Thyroid gland (tissue), 4 donors: ENCODE measurements at regions not wholly inside any gene's neighbourhood (a gene's known extent, or its start where the extent isn't known, plus 50 kb on each side); places are given as distances from the start of the nearest gene placed in this dataset.
A peak's percentile ranks its signal among the peaks of the same experiment; 100 is the strongest.

Experiments
- DNase-seq, 2 donors: peaks; one replicate each; pipeline ENCODE4 v3.0.0-alpha.2; 2019
- H3K27ac ChIP-seq, 3 donors: fragments of 200-600 bp; sonication (generic); 1 replicate in 2 of 3; 2 replicates in 1 of 3; pipeline ENCODE4 v1.5.1; 2016 to 2019; ENCODE audit warnings: mild to moderate bottlenecking in 1 of 3, moderate library complexity in 1 of 3
- H3K27me3 ChIP-seq: fragments of 200-600 bp; sonication (generic); one replicate; pipeline ENCODE4 v1.5.1; 2019
- H3K36me3 ChIP-seq, 2 donors: fragments of 200-600 bp; sonication (generic); one replicate each; pipeline ENCODE4 v1.5.1; 2016 to 2019
- H3K4me1 ChIP-seq, 2 donors: fragments of 200-600 bp; sonication (generic); one replicate each; pipeline ENCODE4 v1.5.1; 2017 to 2019
- H3K4me3 ChIP-seq, 3 donors: fragments of 200-600 bp; sonication (generic); replicated peaks in 1 of 3; 1 replicate in 2 of 3; 2 replicates in 1 of 3; pipeline ENCODE4 v1.5.1; 2016; ENCODE audit warnings: mild to moderate bottlenecking in 1 of 3
- H3K9me3 ChIP-seq: fragments of 200-600 bp; sonication (generic); one replicate; pipeline ENCODE4 v1.5.1; 2017
- POLR2A ChIP-seq, 2 donors: fragments of 450-650 bp; IDR thresholded peaks; one replicate each; pipeline ENCODE4 v1.6.1; 2017; ENCODE audit warnings: antibody characterized with exemption in 2 of 2, mild to moderate bottlenecking in 2 of 2, moderate library complexity in 1 of 2
- WGBS, 2 donors: methylation state at CpG; one replicate each; pipeline ENCODE4 v1.1.5; 2017; 5-methylcytosine and 5-hydroxymethylcytosine counted together
- intact Hi-C: fragments of 100-400 bp; cut with DNase I; formaldehyde crosslinking; loops from one replicate; pipeline ENCODE4 v1.15.1; 2023
- TF ChIP-seq, protein P1 (sequence below), 6 experiments: fragments of 200-600 bp in 3 of 6; fragments of 450-650 bp in 3 of 6; sonication (generic) in 3 of 6; IDR thresholded peaks; one replicate each; pipeline ENCODE4 v1.5.1; 2016 to 2019; ENCODE audit warnings: antibody characterized with exemption in 6 of 6, mild to moderate bottlenecking in 2 of 6, inconsistent platforms in 1 of 6, moderate library complexity in 1 of 6

DNA sequence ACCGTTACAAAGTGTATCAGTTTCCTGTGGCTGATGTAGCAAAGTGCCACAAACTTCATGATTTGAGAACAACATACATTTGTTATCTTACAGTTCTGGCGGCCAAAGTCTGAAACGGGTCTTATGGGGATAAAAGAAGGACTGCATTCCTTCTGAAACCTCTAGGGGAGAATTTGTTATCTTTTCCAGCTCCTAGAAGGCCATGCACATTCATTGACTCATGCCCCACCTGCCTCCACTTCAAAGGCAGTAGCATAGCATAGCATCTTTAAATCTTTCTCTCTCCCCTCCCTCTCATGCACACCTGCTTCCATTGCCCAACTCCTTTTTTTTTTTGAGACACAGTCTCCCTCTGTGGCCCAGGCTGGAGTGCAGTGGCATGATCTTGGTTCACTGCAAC lies 190.7 kb upstream of the DYNLRB2 start:
- TF ChIP-seq POLR2A (IDR thresholded peaks at IDR 0.05): no peak
- TF ChIP-seq, protein P1, sequence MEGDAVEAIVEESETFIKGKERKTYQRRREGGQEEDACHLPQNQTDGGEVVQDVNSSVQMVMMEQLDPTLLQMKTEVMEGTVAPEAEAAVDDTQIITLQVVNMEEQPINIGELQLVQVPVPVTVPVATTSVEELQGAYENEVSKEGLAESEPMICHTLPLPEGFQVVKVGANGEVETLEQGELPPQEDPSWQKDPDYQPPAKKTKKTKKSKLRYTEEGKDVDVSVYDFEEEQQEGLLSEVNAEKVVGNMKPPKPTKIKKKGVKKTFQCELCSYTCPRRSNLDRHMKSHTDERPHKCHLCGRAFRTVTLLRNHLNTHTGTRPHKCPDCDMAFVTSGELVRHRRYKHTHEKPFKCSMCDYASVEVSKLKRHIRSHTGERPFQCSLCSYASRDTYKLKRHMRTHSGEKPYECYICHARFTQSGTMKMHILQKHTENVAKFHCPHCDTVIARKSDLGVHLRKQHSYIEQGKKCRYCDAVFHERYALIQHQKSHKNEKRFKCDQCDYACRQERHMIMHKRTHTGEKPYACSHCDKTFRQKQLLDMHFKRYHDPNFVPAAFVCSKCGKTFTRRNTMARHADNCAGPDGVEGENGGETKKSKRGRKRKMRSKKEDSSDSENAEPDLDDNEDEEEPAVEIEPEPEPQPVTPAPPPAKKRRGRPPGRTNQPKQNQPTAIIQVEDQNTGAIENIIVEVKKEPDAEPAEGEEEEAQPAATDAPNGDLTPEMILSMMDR (IDR thresholded peaks at IDR 0.05): no peak
- WGBS, 2 donors: 73 to 75% methylated on average over 3 of the region's 3 CpGs
- Histone ChIP-seq H3K4me1 (no peaks in the 10 kb centered on the region), H3K4me3 (no peak overlapping the region), H3K36me3 (no peaks in the 10 kb centered on the region), H3K9me3 (no peaks in the 10 kb centered on the region), H3K27me3 (no peaks in the 10 kb centered on the region), H3K27ac (no peak overlapping the region)
- intact Hi-C loops: no loop called here
- no peak for DNase-seq

DNA sequence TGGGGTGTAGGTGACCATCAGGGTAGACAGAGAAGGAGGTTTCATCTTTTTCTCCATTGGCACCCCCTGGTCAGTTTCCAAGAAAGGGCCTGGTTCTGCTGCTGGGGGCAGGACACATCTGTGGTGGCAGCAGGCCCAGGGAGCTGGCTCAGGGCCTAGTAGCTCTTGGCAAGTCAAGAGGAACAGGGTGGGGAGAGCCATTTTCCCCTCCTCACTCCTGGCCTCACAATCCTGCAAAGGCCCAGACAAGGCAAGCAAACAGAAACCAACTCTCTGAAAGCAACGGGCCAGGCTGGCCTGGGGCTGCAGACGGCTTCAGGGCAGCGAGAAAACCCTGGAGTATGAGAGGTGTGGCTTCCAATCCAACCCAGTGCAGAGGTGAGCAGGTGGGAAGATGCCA lies 192.9 kb upstream of the DYNLRB2 start:
- no peaks in the 10 kb centered on the region for H3K27me3 ChIP-seq
- H3K36me3 ChIP-seq: no peaks in the 10 kb centered on the region
- no peak overlapping the region for H3K4me3 ChIP-seq
- intact Hi-C loops: no loop called here
- peak overlapping the region in 1 of 3 donors; percentile 50 for H3K27ac ChIP-seq
- peak in 1 of 2 donors; percentile 5 for TF ChIP-seq POLR2A (IDR thresholded peaks at IDR 0.05)
- TF ChIP-seq, protein P1 (IDR thresholded peaks at IDR 0.05): no peak
- no peaks in the 10 kb centered on the region for H3K4me1 ChIP-seq
- H3K9me3 ChIP-seq: no peaks in the 10 kb centered on the region
- peak; percentile 87 to 89 for DNase-seq
- WGBS, 2 donors: 0 to 13% methylated on average over 3 of the region's 3 CpGs

DNA sequence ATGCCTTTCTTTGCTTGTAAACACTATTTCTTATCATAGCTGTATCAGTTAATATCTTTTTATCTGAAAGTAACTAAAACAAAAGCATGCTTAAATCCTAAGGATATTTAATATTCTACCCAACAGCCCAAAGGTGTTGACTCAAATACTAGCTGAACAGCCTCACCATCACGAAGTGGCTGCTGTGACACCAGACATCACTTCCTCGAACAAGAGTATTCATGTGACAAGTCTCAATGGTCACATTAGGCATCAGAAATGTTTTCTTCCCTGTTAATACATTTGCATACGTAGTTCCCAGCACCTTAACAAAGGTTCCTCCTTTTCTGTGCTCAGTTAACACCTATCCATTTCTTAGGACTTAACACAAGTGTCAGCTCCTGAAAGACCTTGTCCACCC lies 193.8 kb upstream of the DYNLRB2 start:
- no peaks in the 10 kb centered on the region for H3K9me3 ChIP-seq
- TF ChIP-seq POLR2A (IDR thresholded peaks at IDR 0.05): no peak
- TF ChIP-seq, protein P1 (IDR thresholded peaks at IDR 0.05): no peak
- WGBS, 2 donors: 94 to 99% methylated on average over 3 of the region's 3 CpGs
- no peaks in the 10 kb centered on the region for H3K27me3 ChIP-seq
- H3K4me1 ChIP-seq: no peaks in the 10 kb centered on the region
- no peak overlapping the region for H3K27ac ChIP-seq
- DNase-seq: no peak
- H3K4me3 ChIP-seq: no peak overlapping the region
- intact Hi-C loops: no loop called here
- H3K36me3 ChIP-seq: no peaks in the 10 kb centered on the region

DNA sequence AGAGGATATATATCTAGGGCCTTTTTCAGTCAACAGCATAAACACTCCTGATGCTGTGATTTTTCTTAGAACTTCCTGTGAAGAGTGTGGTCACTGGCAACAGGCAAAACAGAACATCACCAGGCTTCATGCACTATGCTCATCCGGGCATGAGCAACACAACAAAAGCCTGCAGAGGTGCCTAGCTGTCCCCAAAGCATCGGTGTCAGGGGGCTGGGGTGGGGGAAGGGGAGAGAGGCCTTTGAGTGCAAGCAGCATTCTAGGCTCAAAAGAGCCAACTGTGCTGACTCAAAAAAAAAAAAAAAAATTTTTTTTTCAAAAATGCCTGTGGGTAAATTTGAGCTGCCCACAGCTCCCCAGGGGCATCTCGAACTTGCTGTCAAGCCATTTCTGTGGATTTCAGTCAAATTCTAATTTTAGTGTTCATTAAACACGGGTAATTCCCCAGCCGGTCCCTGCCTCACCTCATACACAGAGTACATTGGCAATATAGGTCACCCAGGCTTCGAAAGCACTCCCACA lies 194.6 kb upstream of the DYNLRB2 start:
- intact Hi-C loops: no loop called here
- H3K27me3 ChIP-seq: no peaks in the 10 kb centered on the region
- H3K4me3 ChIP-seq: no peak overlapping the region
- H3K36me3 ChIP-seq: no peaks in the 10 kb centered on the region
- TF ChIP-seq, protein P1 (IDR thresholded peaks at IDR 0.05): no peak
- TF ChIP-seq POLR2A (IDR thresholded peaks at IDR 0.05): no peak
- no peak for DNase-seq
- no peak overlapping the region for H3K27ac ChIP-seq
- H3K4me1 ChIP-seq: no peaks in the 10 kb centered on the region
- 51 to 69% methylated on average over 6 of the region's 6 CpGs for WGBS, 2 donors
- no peaks in the 10 kb centered on the region for H3K9me3 ChIP-seq

DNA sequence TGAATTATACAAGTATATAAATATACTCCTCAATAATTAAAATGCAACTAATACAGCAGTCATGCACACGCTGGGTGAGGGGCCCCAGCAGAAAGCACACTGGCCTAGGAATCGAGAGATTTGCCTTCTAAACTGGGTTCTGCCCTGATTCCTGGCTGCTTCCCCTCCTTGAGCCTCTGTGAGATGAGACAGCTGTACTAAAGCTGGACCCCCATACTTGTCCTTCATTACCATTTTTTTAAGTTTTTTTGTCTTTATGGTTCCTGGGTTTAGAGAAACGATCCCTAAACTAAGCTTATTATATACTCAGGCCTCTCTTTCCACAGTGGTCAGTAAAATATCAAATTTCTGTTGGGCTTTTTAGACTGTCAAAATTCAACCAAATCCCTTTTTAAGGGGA lies 195.1 kb upstream of the DYNLRB2 start:
- Histone ChIP-seq H3K36me3 (no peaks in the 10 kb centered on the region), H3K27me3 (no peaks in the 10 kb centered on the region), H3K9me3 (no peaks in the 10 kb centered on the region), H3K4me3 (no peak overlapping the region), H3K27ac (no peak overlapping the region), H3K4me1 (no peaks in the 10 kb centered on the region)
- 85 to 93% methylated on average over 3 of the region's 3 CpGs for WGBS, 2 donors
- TF ChIP-seq, protein P1 (IDR thresholded peaks at IDR 0.05): no peak
- TF ChIP-seq POLR2A (IDR thresholded peaks at IDR 0.05): no peak
- intact Hi-C loops: no loop called here
- no peak for DNase-seq
